Kidney (tissue), 13 donors: ENCODE measurements at regions not wholly inside any gene's neighbourhood (a gene's known extent, or its start where the extent isn't known, plus 50 kb on each side); places are given as distances from the start of the nearest gene placed in this dataset.

Experiments used
- DNase-seq, 5 donors: peaks; one replicate each; pipeline ENCODE4 v3.0.0-alpha.2; 2013 to 2020
- FAIRE-seq: peaks from 2 replicates; lab custom pipeline; 2012; peaks lifted over from hg19 to GRCh38; lab: Jason Lieb, UNC
- H3K27ac ChIP-seq, 2 donors: one replicate each; pipeline ENCODE4 v1.7.0; 2013; ENCODE audit warnings: low read depth in 2 of 2, low read length in 2 of 2, inconsistent platforms in 1 of 2
- H3K27me3 ChIP-seq: one replicate; pipeline ENCODE4 v1.7.1; 2013; ENCODE audit warnings: low read length, inconsistent platforms; ENCODE audit not compliant: control insufficient read depth, insufficient read depth
- H3K36me3 ChIP-seq, 3 donors: one replicate each; pipeline versions ENCODE4 v1.7.0 to v1.7.1; 2013; ENCODE audit warnings: low read length in 3 of 3, control low read depth in 1 of 3, inconsistent platforms in 1 of 3; ENCODE audit not compliant: insufficient read depth in 3 of 3, control insufficient read depth in 2 of 3
- H3K4me1 ChIP-seq, 3 donors: one replicate each; pipeline versions ENCODE4 v1.7.0 to v1.7.1; 2013; ENCODE audit warnings: low read length in 3 of 3, inconsistent platforms in 1 of 3, low read depth in 1 of 3; ENCODE audit not compliant: control insufficient read depth in 2 of 3, insufficient read depth in 2 of 3
- H3K4me3 ChIP-seq, 3 donors: one replicate each; pipeline versions ENCODE4 v1.7.0 to v1.8.1; 2013; ENCODE audit warnings: low read length in 3 of 3, control low read depth in 1 of 3, inconsistent platforms in 1 of 3
- H3K9ac ChIP-seq, 3 donors: one replicate each; pipeline versions ENCODE4 v1.7.0 to v1.7.1; 2013; ENCODE audit warnings: low read length in 3 of 3, control low read depth in 1 of 3, inconsistent platforms in 1 of 3
- H3K9me3 ChIP-seq, 3 donors: one replicate each; pipeline versions ENCODE4 v1.7.0 to v1.7.1; 2013; ENCODE audit warnings: low read length in 3 of 3, control low read depth in 1 of 3, inconsistent platforms in 1 of 3; ENCODE audit not compliant: control insufficient read depth in 2 of 3, insufficient read depth in 1 of 3
- CTCF ChIP-seq: IDR thresholded peaks from 3 replicates; pipeline ENCODE4 v1.5.1; 2012; ENCODE audit warnings: mild to moderate bottlenecking, moderate library complexity, borderline replicate concordance; ENCODE audit not compliant: insufficient read depth; ENCODE audit errors: extremely low read depth
- intact Hi-C: fragments of 100-400 bp; cut with DNase I; formaldehyde crosslinking; loops from one replicate; pipeline ENCODE4 v1.11.1; 2022
- donor health status: control.
- donor health status: control.
- donor health status: control.
- donor health status: control.
- donor health status: control.
- donor health status: DM: yes; HTN: yes; CAD: no.
- donor health status: Normal renal cell carcinoma (clear cell type).

DNA sequence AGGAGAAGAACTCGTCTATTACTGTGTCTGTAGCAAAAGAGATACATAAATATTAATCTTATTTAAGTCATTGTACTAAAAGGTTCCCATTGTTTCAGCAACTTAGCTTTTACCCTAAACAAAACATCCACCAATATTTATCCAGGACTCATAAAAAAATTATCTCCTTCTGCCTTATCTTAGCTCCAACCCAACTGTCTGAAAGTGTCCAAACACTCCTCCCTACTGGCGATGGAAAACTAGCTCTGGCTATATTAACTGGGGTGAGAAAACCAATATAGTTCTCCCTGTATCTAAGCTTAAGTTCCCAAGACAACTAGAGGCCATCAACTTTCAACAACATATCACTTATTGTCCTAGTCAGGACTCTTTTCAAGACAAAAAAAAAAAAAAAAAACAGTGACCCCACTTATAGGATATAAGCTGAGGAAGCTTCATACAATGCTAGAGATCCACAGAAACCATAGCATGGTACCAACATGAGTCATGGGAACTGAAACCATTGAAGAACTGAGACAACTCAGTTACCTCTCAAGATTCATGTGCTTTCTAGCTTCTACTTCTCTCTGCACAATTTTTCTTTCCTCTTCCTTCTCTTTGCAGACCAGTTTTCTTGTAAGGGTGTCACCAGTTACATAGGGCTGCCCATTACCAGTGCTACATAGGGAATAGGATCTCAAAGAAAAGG is 150.7 kb upstream of the RASA1 start:
- no peak for DNase-seq
- no peak overlapping the region for H3K27ac ChIP-seq
- intact Hi-C loops = no loop called here
- H3K4me1 ChIP-seq = no peaks in the 10 kb centered on the region
- H3K36me3 ChIP-seq = no peaks in the 10 kb centered on the region
- no peak overlapping the region for H3K9ac ChIP-seq
- no peak overlapping the region for H3K4me3 ChIP-seq
- TF ChIP-seq CTCF = no peak
- H3K9me3 ChIP-seq = no peaks in the 10 kb centered on the region
- no peak for FAIRE-seq
- H3K27me3 ChIP-seq = no peaks in the 10 kb centered on the region

- no peak overlapping the region for H3K4me3 ChIP-seq
- H3K4me1 ChIP-seq = no peaks in the 10 kb centered on the region
- intact Hi-C loops = no loop called here
- no peak overlapping the region for H3K27ac ChIP-seq
- no peak overlapping the region for H3K9ac ChIP-seq
- no peaks in the 10 kb centered on the region for H3K9me3 ChIP-seq
- FAIRE-seq = no peak
- DNase-seq = no peak
- TF ChIP-seq CTCF = no peak
- H3K27me3 ChIP-seq = no peaks in the 10 kb centered on the region
- no peaks in the 10 kb centered on the region for H3K36me3 ChIP-seq
Measured at GRCh38 chr5:87119588-87119987, 148.1 kb upstream of the RASA1 start.

- FAIRE-seq (no peak), DNase-seq (no peak)
- no peaks in the 10 kb centered on the region for H3K9me3 ChIP-seq
- no peak overlapping the region for H3K27ac ChIP-seq
- no peaks in the 10 kb centered on the region for H3K27me3 ChIP-seq
- no peak overlapping the region for H3K9ac ChIP-seq
- intact Hi-C loops = no loop called here
- no peak for TF ChIP-seq CTCF
- H3K4me3 ChIP-seq = no peak overlapping the region
- H3K36me3 ChIP-seq = no peaks in the 10 kb centered on the region
- no peaks in the 10 kb centered on the region for H3K4me1 ChIP-seq
Measured at GRCh38 chr5:87120518-87121303, 147.0 kb upstream of the RASA1 start.
